ENCODE measurements at regions not wholly inside any gene's neighbourhood (a gene's known extent, or its start where the extent isn't known, plus 50 kb on each side); places are given as distances from the start of the nearest gene placed in this dataset.
A peak's percentile ranks its signal among the peaks of the same experiment; 100 is the strongest.

GRCh38 chr2:149832324-149832723 lies 244.7 kb upstream of the MMADHC start:
- DNase-seq, result peak; percentile 5

GRCh38 chr2:149828520-149829210 lies 241.1 kb upstream of the MMADHC start:
- no peak for DNase-seq

GRCh38 chr2:149827585-149828126 lies 240.1 kb upstream of the MMADHC start:
- DNase-seq, result no peak

- DNase-seq, result peak; percentile 7
These were observed 239.0 kb upstream of the MMADHC start for GRCh38 chr2:149826471-149827125.

- no peak for DNase-seq
These were observed 237.9 kb upstream of the MMADHC start for GRCh38 chr2:149825473-149825872.

- DNase-seq, result no peak
These were observed 236.6 kb upstream of the MMADHC start for GRCh38 chr2:149824136-149824535.

- DNase-seq, result no peak
These were observed 231.9 kb upstream of the MMADHC start for GRCh38 chr2:149819356-149819957.

- no peak for DNase-seq
These were observed 229.4 kb upstream of the MMADHC start for GRCh38 chr2:149816756-149817551.

GRCh38 chr2:149815941-149816340 lies 228.4 kb upstream of the MMADHC start:
- DNase-seq, result no peak

- no peak for DNase-seq
These were observed 227.3 kb upstream of the MMADHC start for GRCh38 chr2:149814901-149815300.

- DNase-seq, result no peak
These were observed 226.5 kb upstream of the MMADHC start for GRCh38 chr2:149814049-149814448.

GRCh38 chr2:149808556-149808955 lies 221.0 kb upstream of the MMADHC start:
- DNase-seq, result no peak

- DNase-seq, result no peak
These were observed 219.1 kb upstream of the MMADHC start for GRCh38 chr2:149806651-149807050.

GRCh38 chr2:149800624-149801542 lies 213.3 kb upstream of the MMADHC start:
- no peak for DNase-seq

GRCh38 chr2:149799013-149799705 lies 211.6 kb upstream of the MMADHC start:
- DNase-seq, result peak; percentile 22

- DNase-seq, result no peak
These were observed 209.5 kb upstream of the MMADHC start for GRCh38 chr2:149797030-149797429.

GRCh38 chr2:149789549-149789948 lies 202.0 kb upstream of the MMADHC start:
- no peak for DNase-seq

- DNase-seq, result no peak
These were observed 199.6 kb upstream of the MMADHC start for GRCh38 chr2:149787206-149787605.

- no peak for DNase-seq
These were observed 195.7 kb upstream of the MMADHC start for GRCh38 chr2:149783284-149783683.

- DNase-seq, result no peak
These were observed 195.0 kb upstream of the MMADHC start for GRCh38 chr2:149782572-149782971.

- no peak for DNase-seq
These were observed 193.8 kb upstream of the MMADHC start for GRCh38 chr2:149781263-149781808.
